H9 (cell line): ENCODE measurements at regions not wholly inside any gene's neighbourhood (a gene's known extent, or its start where the extent isn't known, plus 50 kb on each side); places are given as distances from the start of the nearest gene placed in this dataset.

ENCODE experiments used
- DNase-seq: peaks from one replicate; pipeline ENCODE4 v3.0.0-alpha.2; 2017
- H2AFZ ChIP-seq: one replicate; pipeline ENCODE4 v1.6.1; 2013; ENCODE audit warnings: mild to moderate bottlenecking, low read length, control low read depth, moderate library complexity
- H2AK5ac ChIP-seq: 2 replicates; pipeline ENCODE4 v1.6.1; 2013; ENCODE audit warnings: low read length, control low read depth, mixed read lengths; ENCODE audit not compliant: insufficient read length
- H2BK120ac ChIP-seq: one replicate; pipeline ENCODE4 v1.6.1; 2013; ENCODE audit warnings: low read depth, mild to moderate bottlenecking, low read length, control low read depth, inconsistent platforms; ENCODE audit not compliant: poor library complexity, severe bottlenecking
- H2BK12ac ChIP-seq: 2 replicates; pipeline ENCODE4 v1.6.1; 2013; ENCODE audit warnings: low read length, control low read depth, mixed read lengths, low read depth; ENCODE audit not compliant: insufficient read length
- H2BK15ac ChIP-seq: 2 replicates; pipeline ENCODE4 v1.6.1; 2013; ENCODE audit warnings: low read depth, low read length, control low read depth
- H2BK20ac ChIP-seq: one replicate; pipeline ENCODE4 v1.6.1; 2013; ENCODE audit warnings: low read depth, mild to moderate bottlenecking, low read length, control low read depth, inconsistent platforms; ENCODE audit not compliant: poor library complexity, severe bottlenecking
- H2BK5ac ChIP-seq: 2 replicates; pipeline ENCODE4 v1.6.1; 2013; ENCODE audit warnings: low read length, control low read depth, mixed read lengths; ENCODE audit not compliant: insufficient read length
- H3K14ac ChIP-seq: 2 replicates; pipeline ENCODE4 v1.6.1; 2013; ENCODE audit warnings: low read length, control low read depth; ENCODE audit not compliant: insufficient read depth
- H3K18ac ChIP-seq: 2 replicates; pipeline ENCODE4 v1.6.1; 2013; ENCODE audit warnings: low read depth, mild to moderate bottlenecking, mixed read lengths, low read length, control low read depth; ENCODE audit not compliant: insufficient read length
- H3K23ac ChIP-seq: 2 replicates; pipeline ENCODE4 v1.6.1; 2013; ENCODE audit warnings: low read length, control low read depth, mixed read lengths, low read depth; ENCODE audit not compliant: insufficient read length
- H3K23me2 ChIP-seq: 2 replicates; pipeline ENCODE4 v1.6.1; 2013; ENCODE audit warnings: low read depth, mild to moderate bottlenecking, mixed read lengths, low read length, control low read depth; ENCODE audit not compliant: insufficient read length, poor library complexity, severe bottlenecking
- H3K27ac ChIP-seq: 2 replicates; pipeline ENCODE4 v1.5.1; 2013; ENCODE audit warnings: low read length, control low read depth, mixed read lengths, low read depth; ENCODE audit not compliant: insufficient read length
- H3K27me3 ChIP-seq: 2 replicates; pipeline ENCODE4 v1.6.1; 2013; ENCODE audit warnings: low read length, control low read depth, inconsistent platforms; ENCODE audit not compliant: insufficient read depth
- H3K4ac ChIP-seq: 2 replicates; pipeline ENCODE4 v1.6.1; 2013; ENCODE audit warnings: low read depth, mild to moderate bottlenecking, control low read depth, inconsistent platforms, low read length, moderate library complexity
- H3K4me1 ChIP-seq: 2 replicates; pipeline ENCODE4 v1.6.1; 2013; ENCODE audit warnings: low read length, control low read depth, inconsistent platforms; ENCODE audit not compliant: insufficient read depth
- H3K4me2 ChIP-seq: 2 replicates; pipeline ENCODE4 v1.6.1; 2013; ENCODE audit warnings: low read length, control low read depth, mixed read lengths; ENCODE audit not compliant: insufficient read length, insufficient read depth
- H3K56ac ChIP-seq: 2 replicates; pipeline ENCODE4 v1.6.1; 2013; ENCODE audit warnings: low read depth, mild to moderate bottlenecking, mixed read lengths, low read length, control low read depth; ENCODE audit not compliant: insufficient read length
- H3K79me1 ChIP-seq: 2 replicates; pipeline ENCODE4 v1.6.1; 2013; ENCODE audit warnings: low read depth, mild to moderate bottlenecking, moderate library complexity, low read length, control low read depth, inconsistent platforms; ENCODE audit not compliant: insufficient read depth, poor library complexity, severe bottlenecking
- H3K79me2 ChIP-seq: 2 replicates; pipeline ENCODE4 v1.6.1; 2013; ENCODE audit warnings: low read length, control low read depth, inconsistent platforms; ENCODE audit not compliant: insufficient read depth
- H3K9ac ChIP-seq: 2 replicates; pipeline ENCODE4 v1.6.1; 2013; ENCODE audit warnings: low read length, control low read depth, mixed read lengths; ENCODE audit not compliant: insufficient read length; ENCODE audit errors: extremely low read depth
- H3K9me3 ChIP-seq: one replicate; pipeline ENCODE4 v1.6.1; 2013; ENCODE audit warnings: low read depth, low read length, inconsistent platforms; ENCODE audit not compliant: control insufficient read depth
- H3T11ph ChIP-seq: one replicate; pipeline ENCODE4 v1.6.1; 2013; ENCODE audit warnings: mild to moderate bottlenecking, low read length, control low read depth, inconsistent platforms
- H4K20me1 ChIP-seq: one replicate; pipeline ENCODE4 v1.6.1; 2013; ENCODE audit not compliant: control insufficient read depth, insufficient read length, insufficient read depth
- H4K5ac ChIP-seq: 2 replicates; pipeline ENCODE4 v1.6.1; 2013; ENCODE audit warnings: low read depth, mild to moderate bottlenecking, mixed read lengths, low read length, control low read depth; ENCODE audit not compliant: insufficient read length
- H4K8ac ChIP-seq: replicated peaks from 2 replicates; pipeline ENCODE4 v1.6.1; 2013; ENCODE audit warnings: low read length, control low read depth, mixed read lengths, low read depth; ENCODE audit not compliant: insufficient read length
- H4K91ac ChIP-seq: 2 replicates; pipeline ENCODE4 v1.6.1; 2013; ENCODE audit warnings: low read depth, mild to moderate bottlenecking, moderate library complexity, mixed read lengths, low read length, control low read depth; ENCODE audit not compliant: insufficient read length
- H3K27ac Mint-ChIP-seq, 3 experiments: 2 replicates in 2 of 3; 3 replicates in 1 of 3; pipeline ENCODE4 v1.8.0; 2020 to 2021; ENCODE audit warnings: mixed read lengths in 3 of 3, mild to moderate bottlenecking in 1 of 3, moderate library complexity in 1 of 3
- H3K27me3 Mint-ChIP-seq: 2 replicates; pipeline ENCODE4 v1.8.0; 2021; ENCODE audit warnings: low read depth, mild to moderate bottlenecking, moderate library complexity, mixed read lengths
- H3K36me3 Mint-ChIP-seq, 3 experiments: 2 replicates in 2 of 3; 3 replicates in 1 of 3; pipeline ENCODE4 v1.8.0; 2020 to 2021; ENCODE audit warnings: low read depth in 3 of 3, mixed read lengths in 3 of 3; ENCODE audit not compliant: insufficient read depth in 1 of 3
- H3K4me1 Mint-ChIP-seq, 2 experiments: 2 replicates each; pipeline ENCODE4 v1.8.0; 2020; ENCODE audit warnings: mixed read lengths in 2 of 2
- H3K4me3 Mint-ChIP-seq, 2 experiments: 2 replicates in 1 of 2; 3 replicates in 1 of 2; pipeline ENCODE4 v1.8.0; 2020 to 2021; ENCODE audit warnings: mild to moderate bottlenecking in 2 of 2, mixed read lengths in 2 of 2, moderate library complexity in 1 of 2
- H3K9me3 Mint-ChIP-seq, 2 experiments: 2 replicates in 1 of 2; 3 replicates in 1 of 2; pipeline ENCODE4 v1.8.0; 2020; ENCODE audit warnings: mild to moderate bottlenecking in 2 of 2, mixed read lengths in 2 of 2, moderate library complexity in 1 of 2
- TF ChIP-seq, protein P1 (sequence below): fragments of 200-600 bp; sonication (generic); conservative IDR thresholded peaks from 3 replicates; pipeline ENCODE4 v1.8.0; 2021; ENCODE audit warnings: antibody characterized with exemption, mild to moderate bottlenecking

DNA sequence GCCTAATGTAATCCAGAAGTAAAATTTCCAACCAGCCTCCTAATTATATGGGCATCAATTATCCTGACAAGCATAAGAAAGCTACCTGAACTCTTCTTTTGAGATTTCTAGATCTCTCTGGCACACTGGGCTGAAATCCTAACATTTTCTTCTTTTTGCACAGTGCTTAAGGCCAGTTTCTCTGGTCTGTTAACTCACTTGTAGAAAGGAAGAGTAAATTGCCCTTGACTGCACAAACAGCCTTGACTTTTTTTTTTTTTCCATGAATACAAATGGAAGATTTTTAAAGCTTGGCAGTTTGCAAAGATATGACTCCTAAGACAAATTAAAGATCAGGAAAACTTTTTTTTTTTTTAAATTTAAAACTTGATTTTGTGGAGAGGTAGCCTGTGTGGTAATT lies 291.2 kb upstream of the MON1B start:
- Histone ChIP-seq H2BK5ac (no peak overlapping the region), H3K23me2 (no peaks in the 10 kb centered on the region), H4K5ac (no peak overlapping the region), H2BK12ac (no peak overlapping the region), H3K79me2 (no peaks in the 10 kb centered on the region), H2BK20ac (no peak overlapping the region), H3K18ac (no peak overlapping the region), H2BK120ac (no peak overlapping the region), H3K27ac (no peak overlapping the region), H3K4me2 (no peak overlapping the region), H3K56ac (no peak overlapping the region), H2AFZ (no peak overlapping the region), H3K4me1 (no peaks in the 10 kb centered on the region), H3K14ac (no peak overlapping the region), H3T11ph (no peak overlapping the region), H3K9me3 (no peaks in the 10 kb centered on the region), H4K20me1 (no peaks in the 10 kb centered on the region), H3K4ac (no peak overlapping the region), H3K9ac (no peak overlapping the region), H2BK15ac (no peak overlapping the region), H4K91ac (no peak overlapping the region), H4K8ac (no peak overlapping the region), H2AK5ac (no peak overlapping the region), H3K79me1 (no peaks in the 10 kb centered on the region), H3K23ac (no peak overlapping the region), H3K27me3 (no peaks in the 10 kb centered on the region)
- Mint-ChIP-seq H3K36me3 (no peaks in the 10 kb centered on the region), H3K9me3 (peaks cover under 1 to 5% of the 10 kb centered on the region in 2 experiments; a peak in 2 of 5 replicates), H3K4me1 (no peaks in the 10 kb centered on the region), H3K27me3 (no peaks in the 10 kb centered on the region), H3K4me3 (no peak overlapping the region), H3K27ac (no peak overlapping the region)
- TF ChIP-seq, protein P1, sequence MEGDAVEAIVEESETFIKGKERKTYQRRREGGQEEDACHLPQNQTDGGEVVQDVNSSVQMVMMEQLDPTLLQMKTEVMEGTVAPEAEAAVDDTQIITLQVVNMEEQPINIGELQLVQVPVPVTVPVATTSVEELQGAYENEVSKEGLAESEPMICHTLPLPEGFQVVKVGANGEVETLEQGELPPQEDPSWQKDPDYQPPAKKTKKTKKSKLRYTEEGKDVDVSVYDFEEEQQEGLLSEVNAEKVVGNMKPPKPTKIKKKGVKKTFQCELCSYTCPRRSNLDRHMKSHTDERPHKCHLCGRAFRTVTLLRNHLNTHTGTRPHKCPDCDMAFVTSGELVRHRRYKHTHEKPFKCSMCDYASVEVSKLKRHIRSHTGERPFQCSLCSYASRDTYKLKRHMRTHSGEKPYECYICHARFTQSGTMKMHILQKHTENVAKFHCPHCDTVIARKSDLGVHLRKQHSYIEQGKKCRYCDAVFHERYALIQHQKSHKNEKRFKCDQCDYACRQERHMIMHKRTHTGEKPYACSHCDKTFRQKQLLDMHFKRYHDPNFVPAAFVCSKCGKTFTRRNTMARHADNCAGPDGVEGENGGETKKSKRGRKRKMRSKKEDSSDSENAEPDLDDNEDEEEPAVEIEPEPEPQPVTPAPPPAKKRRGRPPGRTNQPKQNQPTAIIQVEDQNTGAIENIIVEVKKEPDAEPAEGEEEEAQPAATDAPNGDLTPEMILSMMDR, result no peak
- DNase-seq, result no peak
